Astrocyte (in vitro differentiated cells and primary cell): ENCODE measurements at regions not wholly inside any gene's neighbourhood (a gene's known extent, or its start where the extent isn't known, plus 50 kb on each side); places are given as distances from the start of the nearest gene placed in this dataset.

Experiments
- CTCF ChIP-seq: IDR thresholded peaks from 2 replicates; pipeline ENCODE4 v1.5.1; 2011; ENCODE audit warnings: low read depth, mild to moderate bottlenecking, inconsistent platforms, low read length, moderate library complexity; ENCODE audit not compliant: insufficient read depth
- EZH2 ChIP-seq: IDR thresholded peaks from 2 replicates; pipeline ENCODE4 v1.6.1; 2012; ENCODE audit warnings: mild to moderate bottlenecking, low read length, inconsistent platforms; ENCODE audit not compliant: insufficient read depth

GRCh38 chr13:31442571-31442970 is 242.8 kb downstream of the B3GLCT start:
- TF ChIP-seq CTCF (no peak), EZH2 (no peak)
